Neural crest cell (in vitro differentiated cells): ENCODE measurements at regions not wholly inside any gene's neighbourhood (a gene's known extent, or its start where the extent isn't known, plus 50 kb on each side); places are given as distances from the start of the nearest gene placed in this dataset.
"Not testable (repeated sequence)": the region's sequence is repeated elsewhere in the genome, so short reads cannot be mapped to it uniquely, and the experiment has no call there.

Experiments
- DNase-seq: peaks from one replicate; pipeline ENCODE4 v3.0.0; 2021; ENCODE audit warnings: low read depth, mixed read lengths, low spot score
- H3K27ac Mint-ChIP-seq: one replicate; pipeline ENCODE4 v1.8.0; 2021; ENCODE audit warnings: mild to moderate bottlenecking, mixed read lengths; ENCODE audit not compliant: unreplicated experiment
- H3K27me3 Mint-ChIP-seq: 2 replicates; pipeline ENCODE4 v1.8.0; 2021; ENCODE audit warnings: low read depth, mild to moderate bottlenecking, mixed read lengths
- H3K36me3 Mint-ChIP-seq: 2 replicates; pipeline ENCODE4 v1.8.0; 2021; ENCODE audit warnings: low read depth, mild to moderate bottlenecking, mixed read lengths
- H3K4me1 Mint-ChIP-seq: 2 replicates; pipeline ENCODE4 v1.8.0; 2021; ENCODE audit warnings: mixed read lengths
- H3K4me3 Mint-ChIP-seq: one replicate; pipeline ENCODE4 v1.8.0; 2021; ENCODE audit warnings: mild to moderate bottlenecking, mixed read lengths
- H3K9me3 Mint-ChIP-seq: 2 replicates; pipeline ENCODE4 v1.8.0; 2021; ENCODE audit warnings: mixed read lengths
- TF ChIP-seq, protein P1 (sequence below): fragments of 200-600 bp; sonication (generic); conservative IDR thresholded peaks from 2 replicates; pipeline ENCODE4 v1.5.0; 2021; ENCODE audit warnings: antibody characterized with exemption, mild to moderate bottlenecking

DNA sequence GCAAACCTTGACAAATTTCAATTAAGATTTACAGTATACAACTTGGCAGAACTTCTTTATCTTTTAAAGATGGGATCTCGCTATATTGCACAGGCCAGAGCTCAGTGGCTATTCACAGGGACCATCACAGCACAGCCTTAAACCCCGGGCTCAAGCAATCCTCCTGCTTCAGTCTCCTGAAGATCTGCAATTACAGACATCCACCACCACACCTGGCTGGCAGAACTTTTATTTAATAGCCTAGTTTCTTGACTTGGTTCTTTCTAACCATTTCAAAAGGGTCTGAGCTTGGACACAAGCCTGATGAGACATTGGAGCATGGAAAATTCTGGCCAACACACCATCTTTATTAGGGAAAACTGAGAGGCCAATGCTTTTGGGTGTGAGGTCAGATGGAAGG, 151.6 kb upstream of the KCNG1 start:
- H3K36me3 Mint-ChIP-seq: no peaks in the 10 kb centered on the region
- no peak for DNase-seq
- H3K27ac Mint-ChIP-seq: no peak overlapping the region
- TF ChIP-seq, protein P1, sequence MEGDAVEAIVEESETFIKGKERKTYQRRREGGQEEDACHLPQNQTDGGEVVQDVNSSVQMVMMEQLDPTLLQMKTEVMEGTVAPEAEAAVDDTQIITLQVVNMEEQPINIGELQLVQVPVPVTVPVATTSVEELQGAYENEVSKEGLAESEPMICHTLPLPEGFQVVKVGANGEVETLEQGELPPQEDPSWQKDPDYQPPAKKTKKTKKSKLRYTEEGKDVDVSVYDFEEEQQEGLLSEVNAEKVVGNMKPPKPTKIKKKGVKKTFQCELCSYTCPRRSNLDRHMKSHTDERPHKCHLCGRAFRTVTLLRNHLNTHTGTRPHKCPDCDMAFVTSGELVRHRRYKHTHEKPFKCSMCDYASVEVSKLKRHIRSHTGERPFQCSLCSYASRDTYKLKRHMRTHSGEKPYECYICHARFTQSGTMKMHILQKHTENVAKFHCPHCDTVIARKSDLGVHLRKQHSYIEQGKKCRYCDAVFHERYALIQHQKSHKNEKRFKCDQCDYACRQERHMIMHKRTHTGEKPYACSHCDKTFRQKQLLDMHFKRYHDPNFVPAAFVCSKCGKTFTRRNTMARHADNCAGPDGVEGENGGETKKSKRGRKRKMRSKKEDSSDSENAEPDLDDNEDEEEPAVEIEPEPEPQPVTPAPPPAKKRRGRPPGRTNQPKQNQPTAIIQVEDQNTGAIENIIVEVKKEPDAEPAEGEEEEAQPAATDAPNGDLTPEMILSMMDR: no peak
- peaks cover 2% of the 10 kb centered on the region for H3K9me3 Mint-ChIP-seq
- no peaks in the 10 kb centered on the region for H3K27me3 Mint-ChIP-seq
- peaks cover 9% of the 10 kb centered on the region for H3K4me1 Mint-ChIP-seq
- no peak overlapping the region for H3K4me3 Mint-ChIP-seq

DNA sequence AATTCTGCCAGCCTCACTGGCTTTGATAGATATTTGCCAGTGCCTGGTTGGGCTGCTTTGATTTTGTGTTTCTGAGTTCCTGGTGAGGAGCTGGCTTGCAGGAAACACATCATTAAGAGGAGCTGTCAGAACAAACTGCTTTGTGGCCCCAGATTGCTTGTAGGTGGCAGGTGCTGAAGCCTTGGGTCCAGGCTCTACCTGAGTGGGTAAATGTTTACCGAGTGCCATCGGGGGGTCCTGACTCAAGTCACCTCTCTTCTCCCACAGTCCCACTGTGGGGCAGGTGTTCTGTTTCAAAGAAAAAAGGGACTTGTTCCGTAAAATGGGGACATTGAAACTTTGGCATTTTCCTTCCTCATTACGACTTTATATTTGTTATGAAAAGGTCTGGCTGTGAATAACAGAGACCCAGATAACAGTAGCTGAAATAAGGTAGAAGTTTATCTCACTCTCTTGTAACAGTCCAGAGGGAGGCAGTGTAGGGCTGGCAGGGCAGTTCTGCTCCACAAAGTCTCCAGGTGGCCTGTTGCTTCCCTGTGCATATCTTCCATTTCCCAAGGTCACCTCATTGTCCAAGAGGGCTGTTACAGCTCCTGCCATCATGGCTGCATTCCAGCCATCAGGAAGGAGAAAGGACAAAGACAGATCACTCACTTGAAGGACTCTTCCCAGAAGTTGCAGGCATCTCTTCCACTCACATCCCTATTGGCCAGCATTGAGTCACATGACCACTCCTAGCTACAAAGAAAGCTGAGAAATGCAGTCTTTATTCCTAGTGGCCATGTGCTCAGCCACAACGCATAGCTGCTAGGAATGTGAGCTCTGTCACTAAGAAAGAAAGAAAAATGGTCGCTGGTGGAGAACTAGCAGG, 149.9 kb upstream of the KCNG1 start:
- H3K27me3 Mint-ChIP-seq: no peaks in the 10 kb centered on the region
- no peak overlapping the region for H3K27ac Mint-ChIP-seq
- peaks cover 2% of the 10 kb centered on the region for H3K9me3 Mint-ChIP-seq
- TF ChIP-seq, protein P1: no peak
- H3K36me3 Mint-ChIP-seq: no peaks in the 10 kb centered on the region
- no peak for DNase-seq
- H3K4me3 Mint-ChIP-seq: no peak overlapping the region
- H3K4me1 Mint-ChIP-seq: peaks cover 9% of the 10 kb centered on the region

DNA sequence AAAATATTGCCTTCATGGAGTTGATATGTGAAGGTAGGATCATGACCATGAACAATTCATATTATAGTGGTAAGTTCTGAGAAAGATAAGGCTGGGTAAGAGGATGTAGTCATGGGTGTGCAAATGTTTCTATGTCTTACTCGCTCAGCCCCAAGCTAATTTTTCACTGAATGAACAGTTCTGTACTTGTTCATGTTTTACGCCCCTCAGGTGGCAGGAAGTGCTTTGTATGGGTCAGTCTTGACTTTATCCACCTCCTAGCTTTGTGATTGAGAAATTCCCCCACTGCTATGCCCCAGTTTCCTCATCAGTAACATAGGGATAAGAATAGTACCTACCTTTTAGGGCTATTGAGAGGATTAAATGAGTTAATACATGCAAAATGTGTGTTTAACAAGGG, 148.2 kb upstream of the KCNG1 start:
- H3K4me1 Mint-ChIP-seq: no peaks in the 10 kb centered on the region
- H3K27ac Mint-ChIP-seq: no peak overlapping the region
- H3K9me3 Mint-ChIP-seq: peaks cover 2% of the 10 kb centered on the region
- TF ChIP-seq, protein P1: no peak
- H3K27me3 Mint-ChIP-seq: no peaks in the 10 kb centered on the region
- H3K4me3 Mint-ChIP-seq: no peak overlapping the region
- no peaks in the 10 kb centered on the region for H3K36me3 Mint-ChIP-seq
- no peak for DNase-seq

DNA sequence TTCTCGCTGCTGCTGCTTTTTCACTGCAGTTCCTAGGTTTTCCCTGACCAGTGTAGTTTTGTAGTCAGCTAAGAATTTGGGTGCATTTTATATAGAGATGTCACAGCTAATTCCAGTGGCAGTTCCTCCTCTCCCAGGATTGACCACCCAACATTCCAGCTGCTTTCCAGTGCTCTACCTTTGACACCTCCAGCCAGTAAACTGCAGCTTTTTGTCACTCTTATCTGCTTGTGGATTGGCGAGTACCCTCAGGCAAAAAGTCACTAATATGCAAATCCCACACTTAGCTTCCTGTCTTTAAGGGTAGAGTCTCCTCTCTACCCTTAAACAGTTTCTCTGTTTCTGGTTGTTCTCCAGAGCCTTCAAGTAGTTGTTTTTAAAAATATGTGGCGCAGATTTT, 146.9 kb upstream of the KCNG1 start:
- H3K27ac Mint-ChIP-seq: no peak overlapping the region
- H3K9me3 Mint-ChIP-seq: peaks cover 2% of the 10 kb centered on the region
- TF ChIP-seq, protein P1: no peak
- no peaks in the 10 kb centered on the region for H3K27me3 Mint-ChIP-seq
- no peaks in the 10 kb centered on the region for H3K4me1 Mint-ChIP-seq
- no peak overlapping the region for H3K4me3 Mint-ChIP-seq
- H3K36me3 Mint-ChIP-seq: no peaks in the 10 kb centered on the region
- DNase-seq: no peak

DNA sequence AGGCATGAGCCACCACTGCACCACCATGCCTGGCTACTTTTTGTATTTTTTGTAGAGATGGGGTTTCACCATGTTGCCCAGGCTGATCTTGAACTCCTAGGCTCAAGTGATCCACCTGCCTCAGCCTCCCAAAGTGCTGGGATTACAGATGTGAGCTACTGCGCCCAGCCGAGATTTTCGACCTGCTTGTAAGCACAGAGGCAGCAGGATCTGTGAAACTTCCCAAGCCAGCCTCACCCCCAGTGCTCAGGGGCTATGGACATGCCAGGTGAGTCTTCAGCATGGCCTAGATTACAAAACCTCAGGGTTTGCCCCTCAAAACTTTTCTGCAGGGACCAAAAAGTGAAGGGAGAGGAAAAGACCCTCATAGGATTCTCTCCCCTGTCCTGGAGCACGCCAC, 145.0 kb upstream of the KCNG1 start:
- H3K27me3 Mint-ChIP-seq, H3K4me3 Mint-ChIP-seq, H3K27ac Mint-ChIP-seq, H3K9me3 Mint-ChIP-seq, H3K4me1 Mint-ChIP-seq, DNase-seq, H3K36me3 Mint-ChIP-seq: not testable (repeated sequence)

DNA sequence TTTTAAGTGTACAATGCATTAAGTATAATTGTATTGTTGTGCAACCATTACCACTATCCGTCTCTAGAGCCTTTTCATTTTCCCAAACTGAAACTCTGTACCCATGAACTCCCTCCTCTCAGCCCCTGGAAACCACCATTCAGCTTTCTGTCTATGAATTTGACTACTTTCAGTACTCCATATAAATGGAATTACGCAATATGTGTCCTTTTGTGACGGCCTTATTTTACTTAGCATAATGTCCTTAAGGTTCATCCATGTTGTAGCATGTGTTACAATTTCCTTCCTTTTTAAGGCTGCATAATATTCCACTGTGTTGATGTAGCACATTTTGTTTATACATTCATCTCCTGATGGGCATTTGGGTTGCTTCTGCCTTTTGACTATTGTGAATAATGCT, 143.6 kb upstream of the KCNG1 start:
- no peaks in the 10 kb centered on the region for H3K4me1 Mint-ChIP-seq
- no peaks in the 10 kb centered on the region for H3K9me3 Mint-ChIP-seq
- no peak for DNase-seq
- H3K4me3 Mint-ChIP-seq: no peak overlapping the region
- no peaks in the 10 kb centered on the region for H3K36me3 Mint-ChIP-seq
- no peak overlapping the region for H3K27ac Mint-ChIP-seq
- H3K27me3 Mint-ChIP-seq: peaks cover 8% of the 10 kb centered on the region
- TF ChIP-seq, protein P1: no peak
